ENCODE measurements at regions not wholly inside any gene's neighbourhood (a gene's known extent, or its start where the extent isn't known, plus 50 kb on each side); places are given as distances from the start of the nearest gene placed in this dataset.

DNA sequence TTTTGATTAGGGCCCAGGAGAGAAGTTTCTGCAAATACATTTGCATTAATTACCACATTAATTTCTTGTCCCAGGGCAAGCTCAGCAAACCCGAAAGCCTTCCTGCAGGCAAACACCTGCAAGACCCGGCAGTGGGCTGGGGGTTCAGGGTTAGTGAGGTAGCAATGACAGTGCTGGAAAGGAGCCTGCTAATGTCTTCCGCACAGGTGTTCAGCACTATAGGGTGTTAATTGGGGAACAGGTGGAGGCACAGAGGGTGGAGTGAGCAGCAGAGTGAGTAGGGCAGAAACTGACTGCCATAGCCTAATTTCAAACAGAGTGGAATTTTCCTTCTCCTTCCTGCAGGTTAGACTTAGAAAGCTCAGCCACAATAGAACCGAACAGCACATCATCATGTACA is 50.9 kb upstream of the UBASH3B start:
- H3K27ac Mint-ChIP-seq, result no peak overlapping the region
- H3K27me3 Mint-ChIP-seq, result peaks cover 4% of the 10 kb centered on the region
- H3K4me1 Mint-ChIP-seq (ENCODE audit: low read depth), result no peaks in the 10 kb centered on the region
- no peaks in the 10 kb centered on the region for H3K36me3 Mint-ChIP-seq (ENCODE audit: low read depth)
- intact Hi-C loops (cut with micrococcal nuclease), result no loop called here
- ChIA-PET POLR2A (interaction anchor here (0.6 kb wide), 1 partner anchor 949 kb away, joined by 4 read pairs; no protein-coding TSS in a partner anchor), CTCF (no interaction called here)
- ATAC-seq, result no peak
- no peaks in the 10 kb centered on the region for H3K9me3 Mint-ChIP-seq
- no peak for TF ChIP-seq CTCF (IDR thresholded peaks at IDR 0.05)
- no peak overlapping the region for H3K4me3 Mint-ChIP-seq
- DNase-seq, result no peak

DNA sequence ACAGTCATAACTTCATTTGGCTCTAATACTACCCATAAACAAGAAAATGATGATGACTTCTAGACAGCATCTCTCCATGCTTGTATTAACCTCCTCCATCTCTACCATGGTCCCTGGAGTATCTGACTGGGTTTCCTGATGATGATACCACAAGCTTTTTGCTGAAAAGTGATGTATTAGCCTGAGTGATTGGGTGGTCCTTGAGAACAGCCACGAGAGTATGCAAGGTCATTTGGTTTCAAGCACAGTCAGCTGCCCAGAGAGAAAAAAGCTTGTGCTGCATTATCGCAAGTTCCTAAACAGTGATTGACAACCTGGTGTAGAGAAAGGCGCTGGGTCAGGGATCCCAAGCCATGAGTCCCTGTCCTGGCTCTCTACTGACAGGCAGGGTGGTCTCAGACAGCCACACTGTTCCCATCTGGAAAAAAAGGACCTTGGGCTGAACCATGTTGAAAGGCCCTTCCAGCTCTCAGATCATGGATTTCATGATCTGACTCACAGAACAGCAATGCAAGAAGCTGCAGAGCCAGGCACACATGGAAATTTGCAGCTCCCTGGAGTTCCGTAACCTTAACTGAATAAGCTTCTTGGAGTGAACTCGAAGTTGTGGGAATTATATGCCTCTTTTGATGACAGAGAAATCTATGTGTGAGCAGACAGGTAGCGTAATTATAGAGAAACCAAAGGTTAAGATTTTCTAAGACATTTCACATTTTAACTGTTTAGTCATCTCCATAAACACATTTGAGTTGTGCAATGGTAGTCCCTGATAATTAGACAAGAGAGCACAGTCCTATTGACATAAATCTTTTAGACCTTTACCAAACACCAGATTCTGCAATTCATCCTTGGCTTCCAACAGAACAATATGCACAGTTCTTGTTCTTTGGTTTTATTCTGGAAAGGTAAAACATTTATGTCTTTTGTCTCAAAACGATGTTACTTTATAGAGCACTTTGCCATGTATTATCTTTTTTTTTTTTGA is 54.1 kb upstream of the UBASH3B start:
- intact Hi-C loops (cut with micrococcal nuclease), result no loop called here
- no peak for ATAC-seq
- CTCF ChIA-PET, result interaction anchor here (1.1 kb wide), 1 partner anchor 20 kb away, joined by 3 read pairs; no protein-coding TSS in a partner anchor

GRCh38 chr11:122600290-122600689 is 55.2 kb upstream of the UBASH3B start:
- Mint-ChIP-seq H3K27ac (no peak overlapping the region), H3K9me3 (no peaks in the 10 kb centered on the region), H3K27me3 (peaks cover 10% of the 10 kb centered on the region), H3K36me3 (ENCODE audit: low read depth) (no peaks in the 10 kb centered on the region), H3K4me3 (no peak overlapping the region), H3K4me1 (ENCODE audit: low read depth) (no peaks in the 10 kb centered on the region)
- ChIA-PET CTCF (no interaction called here), POLR2A (interaction anchor here (0.6 kb wide), 1 partner anchor 460 kb away, joined by 3 read pairs; no protein-coding TSS in a partner anchor)
- intact Hi-C loops (cut with micrococcal nuclease), result no loop called here
- ATAC-seq (no peak), DNase-seq (no peak)
- no peak for TF ChIP-seq CTCF (IDR thresholded peaks at IDR 0.05)

More for the DNA sequence above, 54.1 kb upstream of the UBASH3B start:
- Mint-ChIP-seq H3K4me1 (ENCODE audit: low read depth) (no peaks in the 10 kb centered on the region), H3K4me3 (no peak overlapping the region), H3K9me3 (no peaks in the 10 kb centered on the region), H3K36me3 (ENCODE audit: low read depth) (no peaks in the 10 kb centered on the region), H3K27ac (no peak overlapping the region), H3K27me3 (peaks cover 10% of the 10 kb centered on the region)
- TF ChIP-seq CTCF (IDR thresholded peaks at IDR 0.05), result no peak
- no peak for DNase-seq
- POLR2A ChIA-PET, result interaction anchor here (0.6 kb wide), 1 partner anchor 808 kb away, joined by 3 read pairs; no protein-coding TSS in a partner anchor

- Mint-ChIP-seq H3K9me3 (no peaks in the 10 kb centered on the region), H3K36me3 (ENCODE audit: low read depth) (no peaks in the 10 kb centered on the region), H3K4me3 (no peak overlapping the region), H3K27me3 (peaks cover 10% of the 10 kb centered on the region), H3K4me1 (ENCODE audit: low read depth) (no peaks in the 10 kb centered on the region), H3K27ac (no peak overlapping the region)
- ChIA-PET CTCF (interaction anchor here (4.2 kb wide), 1 partner anchor 19 kb away, joined by 20 read pairs; no protein-coding TSS in a partner anchor), POLR2A (no interaction called here)
- intact Hi-C loops (cut with micrococcal nuclease), result no loop called here
- TF ChIP-seq CTCF (IDR thresholded peaks at IDR 0.05), result no peak
- DNase-seq, result no peak
- no peak for ATAC-seq
Measured at GRCh38 chr11:122599434-122599833, 56.1 kb upstream of the UBASH3B start.

DNA sequence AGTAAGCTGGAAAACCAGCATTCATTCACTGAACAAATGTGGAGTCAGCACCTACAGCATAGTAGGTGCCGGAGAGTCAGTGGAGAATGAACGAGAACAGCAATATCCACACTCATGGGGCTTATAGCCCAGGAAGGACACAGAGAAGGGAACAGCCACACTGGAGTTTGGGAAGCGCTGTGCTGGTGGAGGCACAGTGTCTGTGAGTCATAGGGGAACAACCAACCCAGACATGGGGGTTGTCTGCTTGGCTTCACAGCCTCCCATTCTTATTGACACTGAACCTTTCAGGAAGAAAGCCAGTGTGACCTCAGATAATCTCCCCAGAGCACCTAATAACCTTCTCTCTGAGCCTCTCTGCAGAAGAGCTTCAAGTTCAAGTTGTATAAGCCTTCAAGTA is 56.6 kb upstream of the UBASH3B start:
- no peak for DNase-seq
- Mint-ChIP-seq H3K4me1 (ENCODE audit: low read depth) (no peaks in the 10 kb centered on the region), H3K4me3 (no peak overlapping the region), H3K36me3 (ENCODE audit: low read depth) (no peaks in the 10 kb centered on the region), H3K27me3 (peaks cover 10% of the 10 kb centered on the region), H3K27ac (no peak overlapping the region), H3K9me3 (no peaks in the 10 kb centered on the region)
- TF ChIP-seq CTCF (IDR thresholded peaks at IDR 0.05), result no peak
- ChIA-PET POLR2A (no interaction called here), CTCF (interaction anchor here (4.2 kb wide), 1 partner anchor 18 kb away, joined by 20 read pairs; no protein-coding TSS in a partner anchor)
- no peak for ATAC-seq
- intact Hi-C loops (cut with micrococcal nuclease), result no loop called here

Measured in activated CD8-positive, alpha-beta T cell treated with anti-CD3 and anti-CD28 coated beads for 36 hours (primary cell).